Stimulated activated naive B cell treated with anti-CD40 and anti-IgM and Interleukin-4, amounts not matched to agents 10 μg/mL and 1 μg/mL and 100 μg/mL, for 72 hours (primary cell): ENCODE measurements at regions not wholly inside any gene's neighbourhood (a gene's known extent, or its start where the extent isn't known, plus 50 kb on each side); places are given as distances from the start of the nearest gene placed in this dataset.

Experiments used
- ATAC-seq, 2 donors: fragments of 150-1000 bp; cut with Tn5 transposase; replicated peaks; 2 replicates each; pipeline ENCODE4 v1.10.0; 2021; ENCODE audit warnings: moderate library complexity in 1 of 2
- DNase-seq: peaks from one replicate; pipeline ENCODE4 v3.0.0; 2021
- H3K27ac Mint-ChIP-seq: one replicate; pipeline ENCODE4 v1.8.0; 2022; ENCODE audit warnings: mild to moderate bottlenecking, mixed read lengths
- H3K27me3 Mint-ChIP-seq, 2 donors: one replicate each; pipeline ENCODE4 v1.8.0; 2022; ENCODE audit warnings: mixed read lengths in 2 of 2
- H3K36me3 Mint-ChIP-seq, 2 donors: one replicate each; pipeline ENCODE4 v1.8.0; 2022; ENCODE audit warnings: mixed read lengths in 2 of 2, mild to moderate bottlenecking in 1 of 2
- H3K4me1 Mint-ChIP-seq, 2 donors: one replicate each; pipeline ENCODE4 v1.8.0; 2022; ENCODE audit warnings: mixed read lengths in 2 of 2, mild to moderate bottlenecking in 1 of 2
- H3K4me3 Mint-ChIP-seq, 2 donors: one replicate each; pipeline ENCODE4 v1.8.0; 2022; ENCODE audit warnings: mild to moderate bottlenecking in 2 of 2, mixed read lengths in 2 of 2, moderate library complexity in 1 of 2
- H3K9me3 Mint-ChIP-seq, 2 donors: one replicate each; pipeline ENCODE4 v1.8.0; 2022; ENCODE audit warnings: mixed read lengths in 2 of 2, mild to moderate bottlenecking in 1 of 2

GRCh38 chr12:114302606-114303315, 103.2 kb downstream of the TBX5 start:
- no peaks in the 10 kb centered on the region for H3K36me3 Mint-ChIP-seq
- no peaks in the 10 kb centered on the region for H3K27me3 Mint-ChIP-seq
- DNase-seq: no peak
- no peak overlapping the region for H3K4me3 Mint-ChIP-seq
- no peaks in the 10 kb centered on the region for H3K4me1 Mint-ChIP-seq
- ATAC-seq: no peak
- H3K9me3 Mint-ChIP-seq: peaks cover 3 to 6% of the 10 kb centered on the region in 2 donors
- H3K27ac Mint-ChIP-seq: no peak overlapping the region

DNA sequence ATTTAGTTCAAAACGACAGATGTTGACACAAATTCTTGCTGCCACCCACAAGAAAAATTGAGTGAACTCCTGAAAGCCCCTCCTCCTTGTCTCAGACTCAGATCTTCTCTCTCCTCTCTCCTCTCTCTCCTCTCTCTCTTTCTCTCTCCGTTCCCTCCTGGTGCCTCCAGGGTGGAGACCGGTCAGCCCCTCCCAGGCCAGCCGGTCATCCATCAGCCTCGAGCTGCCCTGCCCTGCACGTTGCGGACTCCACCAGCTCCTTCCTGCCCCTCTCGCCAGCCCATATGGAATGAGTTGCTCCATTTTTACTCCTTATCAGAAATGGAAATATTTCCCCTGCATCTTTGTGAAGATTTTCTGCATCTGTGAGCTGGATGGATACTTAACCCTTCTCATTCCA, 103.8 kb downstream of the TBX5 start:
- no peak for ATAC-seq
- H3K27ac Mint-ChIP-seq: no peak overlapping the region

GRCh38 chr12:114294303-114294685, 111.7 kb downstream of the TBX5 start:
- no peak overlapping the region for H3K4me3 Mint-ChIP-seq

More for the DNA sequence above, 103.8 kb downstream of the TBX5 start:
- H3K4me3 Mint-ChIP-seq: no peak overlapping the region
- H3K36me3 Mint-ChIP-seq: no peaks in the 10 kb centered on the region
- DNase-seq: no peak
- H3K9me3 Mint-ChIP-seq: peaks cover 3 to 6% of the 10 kb centered on the region in 2 donors
- H3K27me3 Mint-ChIP-seq: no peaks in the 10 kb centered on the region
- no peaks in the 10 kb centered on the region for H3K4me1 Mint-ChIP-seq

GRCh38 chr12:114293571-114294302, 112.2 kb downstream of the TBX5 start:
- H3K36me3 Mint-ChIP-seq: no peaks in the 10 kb centered on the region
- ATAC-seq (no peak), DNase-seq (no peak)
- H3K4me3 Mint-ChIP-seq: no peak overlapping the region
- H3K27ac Mint-ChIP-seq: no peak overlapping the region
- peaks cover 1 to 5% of the 10 kb centered on the region in 2 donors for H3K27me3 Mint-ChIP-seq
- no peaks in the 10 kb centered on the region for H3K4me1 Mint-ChIP-seq
- H3K9me3 Mint-ChIP-seq: peaks cover 0 to 7% of the 10 kb centered on the region in 2 donors

More at GRCh38 chr12:114294303-114294685, 111.7 kb downstream of the TBX5 start:
- H3K9me3 Mint-ChIP-seq: peaks cover 0 to 7% of the 10 kb centered on the region in 2 donors
- no peaks in the 10 kb centered on the region for H3K36me3 Mint-ChIP-seq
- DNase-seq: no peak
- H3K27ac Mint-ChIP-seq: no peak overlapping the region
- H3K4me1 Mint-ChIP-seq: no peaks in the 10 kb centered on the region
- peaks cover 0 to 5% of the 10 kb centered on the region in 2 donors for H3K27me3 Mint-ChIP-seq
- ATAC-seq: no peak

DNA sequence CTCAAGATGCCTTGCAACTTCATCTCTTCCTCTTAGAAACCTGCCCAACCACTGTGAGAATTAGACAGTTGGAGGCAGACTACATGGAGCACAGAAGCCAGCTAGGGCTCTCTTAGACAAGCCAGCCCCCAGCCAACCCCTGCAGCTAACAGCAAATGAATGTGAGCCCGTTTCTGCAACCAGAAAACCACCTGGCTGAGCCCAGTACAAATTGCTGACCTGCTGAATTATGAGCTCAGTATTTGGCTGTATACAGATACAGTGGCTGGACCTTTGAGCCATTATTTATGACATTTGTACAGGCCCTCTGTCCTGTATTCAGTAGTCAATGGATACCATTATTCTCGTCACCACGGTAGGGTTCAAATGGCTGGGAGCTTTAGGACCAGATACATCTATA, 112.9 kb downstream of the TBX5 start:
- DNase-seq (no peak), ATAC-seq (no peak)
- H3K4me3 Mint-ChIP-seq: no peak overlapping the region
- H3K9me3 Mint-ChIP-seq: peaks cover 0 to 7% of the 10 kb centered on the region in 2 donors
- no peaks in the 10 kb centered on the region for H3K4me1 Mint-ChIP-seq
- H3K27me3 Mint-ChIP-seq: peaks cover 5 to 7% of the 10 kb centered on the region in 2 donors
- no peak overlapping the region for H3K27ac Mint-ChIP-seq
- no peaks in the 10 kb centered on the region for H3K36me3 Mint-ChIP-seq

GRCh38 chr12:114291389-114292060, 114.4 kb downstream of the TBX5 start:
- DNase-seq (no peak), ATAC-seq (peak; percentile 51 to 73)
- Mint-ChIP-seq H3K4me3 (no peak overlapping the region), H3K27ac (no peak overlapping the region), H3K36me3 (no peaks in the 10 kb centered on the region), H3K9me3 (peaks cover 0 to 4% of the 10 kb centered on the region in 2 donors), H3K4me1 (no peaks in the 10 kb centered on the region), H3K27me3 (peaks cover 4 to 12% of the 10 kb centered on the region in 2 donors)

DNA sequence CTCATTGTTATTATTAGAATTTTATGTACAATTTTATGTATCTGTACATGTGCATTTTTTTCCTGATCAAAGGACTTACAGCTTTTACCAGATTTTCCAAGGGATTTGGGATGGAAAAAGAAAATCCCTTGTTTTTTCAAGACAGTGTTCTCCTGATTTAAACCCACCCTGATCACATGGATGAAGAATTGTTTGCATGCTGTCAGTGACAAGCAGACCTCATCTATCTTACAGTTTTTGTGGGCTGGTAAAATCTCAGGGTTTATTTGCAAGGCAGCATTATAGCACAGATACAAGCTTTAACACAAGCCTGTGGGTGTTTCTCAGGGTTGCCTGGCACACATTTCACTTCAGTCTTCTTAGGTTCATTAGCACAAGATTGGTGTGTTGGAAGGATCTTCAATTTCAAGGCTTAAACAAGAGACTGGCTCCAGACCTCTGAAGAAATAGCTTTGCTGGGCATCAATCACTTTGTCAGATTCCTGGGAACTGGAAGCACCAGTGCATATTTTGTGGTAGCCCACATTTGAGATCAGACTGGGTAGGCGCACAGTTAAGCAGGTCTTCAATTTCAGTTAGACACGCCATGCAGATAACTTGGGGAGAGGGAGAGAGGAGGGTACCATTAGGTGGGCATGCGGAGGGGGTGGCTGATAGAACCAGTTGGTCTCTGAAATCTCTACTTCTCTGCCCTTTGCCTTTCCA, 118.0 kb downstream of the TBX5 start:
- Mint-ChIP-seq H3K9me3 (no peaks in the 10 kb centered on the region), H3K36me3 (no peaks in the 10 kb centered on the region), H3K27me3 (peaks cover 10 to 21% of the 10 kb centered on the region in 2 donors), H3K27ac (no peak overlapping the region), H3K4me1 (no peaks in the 10 kb centered on the region), H3K4me3 (no peak overlapping the region)
- no peak for ATAC-seq
- DNase-seq: no peak

- no peak overlapping the region for H3K27ac Mint-ChIP-seq
- no peak for ATAC-seq
- no peaks in the 10 kb centered on the region for H3K9me3 Mint-ChIP-seq
- H3K4me3 Mint-ChIP-seq: no peak overlapping the region
- no peak for DNase-seq
- no peaks in the 10 kb centered on the region for H3K4me1 Mint-ChIP-seq
- peaks cover 12 to 21% of the 10 kb centered on the region in 2 donors for H3K27me3 Mint-ChIP-seq
- no peaks in the 10 kb centered on the region for H3K36me3 Mint-ChIP-seq
These were observed 119.8 kb downstream of the TBX5 start for GRCh38 chr12:114286145-114286544.

DNA sequence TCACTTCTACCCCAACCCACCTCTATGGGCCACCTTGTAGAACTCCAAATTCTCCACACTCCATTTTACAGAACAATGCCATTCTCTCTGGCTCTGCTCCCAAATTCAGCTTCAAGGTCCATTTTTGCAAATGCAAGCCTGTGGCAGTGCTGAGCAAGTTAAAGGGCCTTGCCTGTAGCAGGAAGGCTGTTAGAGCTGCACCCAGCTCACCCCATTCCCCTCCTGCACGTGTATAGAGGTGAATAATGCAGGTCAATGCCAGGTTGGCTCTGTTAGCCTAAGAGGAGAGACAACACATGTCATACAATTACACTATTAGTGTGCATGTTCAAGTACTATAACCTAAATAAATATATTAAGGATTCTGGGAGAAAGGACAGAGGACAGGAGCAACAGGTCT, 120.4 kb downstream of the TBX5 start:
- no peaks in the 10 kb centered on the region for H3K36me3 Mint-ChIP-seq
- DNase-seq (no peak), ATAC-seq (no peak)
- no peak overlapping the region for H3K27ac Mint-ChIP-seq
- no peaks in the 10 kb centered on the region for H3K9me3 Mint-ChIP-seq
- peaks cover 12 to 21% of the 10 kb centered on the region in 2 donors for H3K27me3 Mint-ChIP-seq
- no peak overlapping the region for H3K4me3 Mint-ChIP-seq
- no peaks in the 10 kb centered on the region for H3K4me1 Mint-ChIP-seq

DNA sequence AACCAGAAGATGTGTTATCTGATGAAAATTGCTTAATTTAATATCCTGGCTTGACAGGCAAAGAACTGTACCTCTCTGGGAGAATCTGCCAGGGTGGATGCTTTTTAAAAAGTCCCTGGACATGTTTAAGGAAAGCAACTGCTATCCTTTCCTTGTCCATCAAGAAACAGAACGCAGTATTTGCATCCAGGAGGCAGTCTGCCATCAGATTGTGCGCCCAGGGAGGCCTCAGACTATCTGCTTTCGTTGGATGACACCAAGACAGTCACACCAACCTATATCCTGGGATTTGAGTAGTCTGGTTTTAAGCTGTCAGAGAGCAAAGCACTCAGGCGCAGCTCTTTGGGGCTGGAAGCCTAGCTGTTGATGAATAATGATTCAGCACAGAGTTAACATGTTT, 121.9 kb downstream of the TBX5 start:
- no peak overlapping the region for H3K4me3 Mint-ChIP-seq
- H3K27me3 Mint-ChIP-seq: peaks cover 12 to 21% of the 10 kb centered on the region in 2 donors
- DNase-seq: no peak
- no peaks in the 10 kb centered on the region for H3K9me3 Mint-ChIP-seq
- ATAC-seq: no peak
- no peaks in the 10 kb centered on the region for H3K36me3 Mint-ChIP-seq
- no peaks in the 10 kb centered on the region for H3K4me1 Mint-ChIP-seq
- H3K27ac Mint-ChIP-seq: no peak overlapping the region

- peaks cover 0 to 3% of the 10 kb centered on the region in 2 donors for H3K9me3 Mint-ChIP-seq
- H3K27ac Mint-ChIP-seq: no peak overlapping the region
- peaks cover 5 to 6% of the 10 kb centered on the region in 2 donors for H3K27me3 Mint-ChIP-seq
- H3K36me3 Mint-ChIP-seq: no peaks in the 10 kb centered on the region
- no peak overlapping the region for H3K4me3 Mint-ChIP-seq
- H3K4me1 Mint-ChIP-seq: no peaks in the 10 kb centered on the region
- no peak for ATAC-seq
- no peak for DNase-seq
These were observed 129.8 kb downstream of the TBX5 start for GRCh38 chr12:114275932-114276785.

DNA sequence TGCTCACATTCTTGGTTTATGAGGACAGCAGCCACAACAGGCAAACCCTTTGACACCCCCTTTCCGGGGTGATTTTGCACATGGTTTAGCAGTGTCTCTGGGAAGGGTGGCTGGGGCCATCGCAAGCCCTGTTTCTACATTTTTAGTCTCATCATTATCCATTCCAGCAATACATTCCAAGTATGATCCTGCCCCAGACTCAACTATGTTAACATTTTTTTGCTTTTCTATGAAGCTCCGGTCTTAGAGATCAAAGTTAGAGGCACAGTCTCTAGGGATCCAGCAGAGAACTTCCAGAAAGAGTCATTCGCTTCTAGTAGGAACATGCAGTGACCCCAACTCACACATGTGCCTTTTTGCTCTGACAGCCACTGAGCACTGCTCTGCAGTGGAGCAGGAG, 130.9 kb downstream of the TBX5 start:
- ATAC-seq (no peak), DNase-seq (no peak)
- peaks cover 0 to 3% of the 10 kb centered on the region in 2 donors for H3K9me3 Mint-ChIP-seq
- H3K27ac Mint-ChIP-seq: no peak overlapping the region
- no peak overlapping the region for H3K4me3 Mint-ChIP-seq
- H3K27me3 Mint-ChIP-seq: peaks cover 6% of the 10 kb centered on the region in 2 donors
- no peaks in the 10 kb centered on the region for H3K4me1 Mint-ChIP-seq
- no peaks in the 10 kb centered on the region for H3K36me3 Mint-ChIP-seq

GRCh38 chr12:114274131-114274530, 131.8 kb downstream of the TBX5 start:
- Mint-ChIP-seq H3K4me3 (no peak overlapping the region), H3K27ac (no peak overlapping the region)
- no peak for ATAC-seq

More at GRCh38 chr12:114274131-114274530, 131.8 kb downstream of the TBX5 start:
- Mint-ChIP-seq H3K9me3 (peaks cover 0 to 3% of the 10 kb centered on the region in 2 donors), H3K27me3 (peaks cover 8 to 10% of the 10 kb centered on the region in 2 donors), H3K4me1 (no peaks in the 10 kb centered on the region), H3K36me3 (no peaks in the 10 kb centered on the region)
- DNase-seq: no peak
